GM18873 (cell line): ENCODE measurements at regions not wholly inside any gene's neighbourhood (a gene's known extent, or its start where the extent isn't known, plus 50 kb on each side); places are given as distances from the start of the nearest gene placed in this dataset.

Experiments used
- ATAC-seq: cut with Tn5 transposase; IDR thresholded peaks from one replicate; pipeline ENCODE4 v1.9.1; 2021; ENCODE audit warnings: mild to moderate bottlenecking, moderate library complexity, moderate number of reproducible peaks; ENCODE audit not compliant: unreplicated experiment, low FRiP score

DNA sequence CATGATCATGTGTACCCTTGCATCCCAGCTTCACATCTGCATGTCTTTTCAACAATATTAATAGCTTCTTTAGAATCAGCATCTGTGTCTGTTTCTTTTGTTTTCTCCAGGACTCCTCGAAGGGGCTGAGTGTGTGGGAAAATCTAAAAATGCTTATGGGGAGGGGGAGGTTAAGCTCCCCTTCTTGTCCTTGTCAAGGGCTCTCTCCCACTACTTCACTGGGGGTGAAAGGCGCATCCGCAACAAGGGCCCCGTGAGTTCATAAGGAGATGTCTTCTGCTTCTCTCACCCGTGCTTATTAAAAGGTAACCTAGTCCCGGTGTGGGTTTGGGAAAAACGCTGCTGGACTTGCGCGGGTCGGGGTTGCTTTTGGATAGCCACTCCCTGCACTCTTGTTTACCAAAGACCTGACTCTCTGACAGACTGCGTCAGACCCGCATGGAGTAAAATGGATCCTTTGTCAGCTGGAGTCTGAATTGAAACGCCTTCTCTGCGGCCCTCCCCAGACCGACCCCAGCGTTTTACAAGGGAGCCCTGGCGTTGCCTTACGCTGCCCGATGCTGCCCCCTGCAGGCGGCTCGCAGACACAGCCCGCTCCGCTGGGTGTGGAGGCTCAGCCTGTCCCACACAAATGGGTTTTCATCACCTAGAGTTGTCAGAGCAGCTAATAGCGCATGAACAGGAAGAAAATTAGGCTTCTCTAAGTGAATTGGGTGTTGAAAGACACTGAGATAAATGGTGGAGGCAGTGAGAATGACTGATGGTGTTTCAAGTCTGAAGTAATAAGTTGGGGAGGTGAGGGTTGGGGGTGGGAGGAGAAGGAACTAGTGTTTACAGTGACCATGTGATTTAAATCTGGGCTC lies 53.8 kb downstream of the IER5 start:
- ATAC-seq = peak; percentile 51

DNA sequence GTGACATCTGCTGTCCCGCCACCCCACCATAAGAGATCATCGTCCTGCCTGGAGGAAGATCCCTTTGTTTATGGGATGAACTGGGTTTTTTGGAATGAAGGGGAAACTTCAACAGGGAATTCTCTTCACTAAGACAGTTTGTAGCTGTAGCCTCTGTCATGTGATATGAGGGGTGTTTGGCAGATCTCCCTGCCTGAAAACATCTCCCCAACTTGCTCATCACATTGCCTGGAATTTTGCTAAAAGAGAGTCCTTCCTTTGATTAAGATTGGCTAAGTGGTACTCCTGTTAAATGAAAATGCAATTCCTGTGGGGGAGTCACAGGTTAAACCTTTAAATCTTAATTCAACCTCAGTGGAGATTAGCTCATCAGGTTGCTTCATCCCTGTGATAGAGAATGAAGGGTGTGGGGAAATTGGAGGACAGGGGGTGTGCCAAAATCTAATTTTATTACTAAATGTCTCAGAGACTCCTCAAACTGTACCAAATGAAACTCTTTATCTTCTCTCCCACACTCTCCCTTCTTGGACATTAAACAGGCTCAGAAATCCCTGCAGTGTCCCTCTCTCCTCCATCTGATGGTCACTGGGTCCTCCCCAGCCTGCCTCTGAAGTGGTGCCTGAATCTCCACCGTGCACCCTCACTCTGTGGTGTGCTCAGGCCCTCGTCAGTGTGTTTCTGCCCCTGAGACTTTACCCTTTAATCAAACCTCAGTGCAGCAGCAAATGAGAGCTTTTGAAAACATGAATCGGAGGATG lies 54.8 kb downstream of the IER5 start:
- no peak for ATAC-seq

- ATAC-seq = no peak
Measured at GRCh38 chr1:181144238-181144637, 55.7 kb downstream of the IER5 start.

DNA sequence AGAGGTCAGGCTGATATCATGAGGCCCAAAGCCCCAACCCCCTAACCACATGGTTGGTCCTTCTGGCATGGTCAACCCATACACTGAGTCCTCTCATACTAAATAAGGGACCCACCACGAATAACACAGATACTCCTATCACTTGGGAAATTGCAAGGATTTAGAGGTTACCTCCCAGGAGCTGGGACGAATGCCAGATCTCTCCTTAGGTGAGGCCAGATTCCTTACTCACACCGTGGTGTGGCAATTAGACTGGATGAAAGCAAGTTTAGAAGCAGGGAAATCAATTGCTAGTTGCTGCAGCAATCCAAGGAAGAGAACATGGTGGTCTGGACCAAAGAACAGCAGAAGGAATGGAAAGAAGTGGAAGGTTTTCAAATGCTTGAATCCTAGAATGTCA lies 60.1 kb downstream of the IER5 start:
- no peak for ATAC-seq

DNA sequence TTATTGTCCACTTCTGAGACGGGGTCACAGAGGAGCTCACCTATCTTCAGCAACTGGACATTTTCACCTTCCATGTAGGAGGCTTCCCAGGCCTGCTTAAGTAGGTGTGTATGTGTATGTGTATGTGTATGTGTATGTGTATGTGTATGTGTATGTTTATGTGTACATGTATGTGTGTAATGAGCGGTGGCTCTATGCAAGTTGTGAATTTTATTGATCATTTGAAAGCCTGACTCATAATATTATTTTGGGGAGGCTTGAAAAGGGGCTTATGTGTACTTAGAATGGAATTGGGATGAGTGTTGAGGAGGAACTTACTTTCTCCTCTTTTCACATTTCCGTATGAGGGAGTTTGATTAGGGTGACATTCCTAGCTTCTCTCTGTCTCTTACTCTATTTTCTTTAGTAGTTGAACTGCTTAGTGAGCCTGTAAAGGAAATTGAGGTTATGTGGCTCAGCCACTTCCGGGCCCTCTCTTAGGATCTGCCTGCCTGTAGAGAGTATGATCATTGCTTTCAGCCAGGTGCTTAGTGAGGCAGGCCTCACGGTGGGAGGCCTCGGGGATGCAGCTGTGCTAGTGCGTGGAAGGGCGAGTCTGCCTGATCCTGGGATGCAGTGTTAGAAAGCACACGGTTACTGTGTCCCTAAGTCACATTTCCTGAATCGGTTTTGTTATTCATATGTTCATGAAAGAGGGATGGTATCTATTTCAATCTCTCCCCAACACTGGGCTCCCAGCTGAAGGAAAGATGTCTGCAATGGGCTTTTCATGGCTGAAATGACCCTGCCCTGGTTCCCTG lies 61.0 kb downstream of the IER5 start:
- ATAC-seq = peak; percentile 77

GRCh38 chr1:181150273-181150672 lies 61.8 kb downstream of the IER5 start:
- ATAC-seq = no peak

GRCh38 chr1:181150842-181151241 lies 62.3 kb downstream of the IER5 start:
- no peak for ATAC-seq

GRCh38 chr1:181151378-181152326 lies 63.2 kb downstream of the IER5 start:
- no peak for ATAC-seq

DNA sequence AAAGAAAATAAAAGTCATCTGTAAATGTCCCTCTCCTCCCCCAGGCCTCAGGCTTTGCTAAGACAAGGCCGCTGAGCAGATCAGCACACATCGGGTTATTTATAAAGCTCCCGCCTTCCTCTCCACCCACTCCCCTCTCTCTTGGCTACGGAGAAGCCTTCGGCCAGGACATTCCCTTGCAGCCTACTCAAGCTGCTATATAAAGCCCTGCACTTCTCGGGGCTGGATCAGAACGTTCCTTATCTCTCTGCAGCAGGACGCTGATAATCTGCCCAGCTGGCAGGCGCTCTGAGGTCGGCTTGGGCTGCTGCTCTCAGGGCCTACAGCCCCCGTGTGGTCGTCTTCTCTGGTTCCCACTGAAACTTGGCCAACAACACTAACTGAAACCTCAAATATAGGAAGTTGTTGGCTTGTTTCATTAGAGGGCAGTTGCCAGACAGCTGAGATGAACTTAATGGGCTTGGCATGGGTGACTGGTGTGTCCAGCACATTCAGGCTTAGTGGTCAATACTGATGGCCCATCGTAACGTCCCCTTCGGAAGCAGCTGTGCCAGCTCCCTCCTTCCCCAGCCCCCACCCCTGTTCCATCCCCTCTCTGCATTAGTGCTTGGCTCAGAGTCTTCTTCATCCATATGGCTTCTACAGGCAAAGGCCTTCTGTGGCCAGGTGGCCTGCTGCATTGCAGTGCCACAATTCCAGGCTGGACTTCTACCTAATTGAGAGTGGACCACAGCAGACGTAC lies 64.6 kb downstream of the IER5 start:
- peak; percentile 57 for ATAC-seq

GRCh38 chr1:181153634-181153961 lies 65.1 kb downstream of the IER5 start:
- ATAC-seq = no peak

- no peak for ATAC-seq
Measured at GRCh38 chr1:181155339-181155738, 66.8 kb downstream of the IER5 start.

GRCh38 chr1:181159451-181160140 lies 71.1 kb downstream of the IER5 start:
- ATAC-seq = no peak

- ATAC-seq = no peak
Measured at GRCh38 chr1:181160322-181160721, 71.8 kb downstream of the IER5 start.

DNA sequence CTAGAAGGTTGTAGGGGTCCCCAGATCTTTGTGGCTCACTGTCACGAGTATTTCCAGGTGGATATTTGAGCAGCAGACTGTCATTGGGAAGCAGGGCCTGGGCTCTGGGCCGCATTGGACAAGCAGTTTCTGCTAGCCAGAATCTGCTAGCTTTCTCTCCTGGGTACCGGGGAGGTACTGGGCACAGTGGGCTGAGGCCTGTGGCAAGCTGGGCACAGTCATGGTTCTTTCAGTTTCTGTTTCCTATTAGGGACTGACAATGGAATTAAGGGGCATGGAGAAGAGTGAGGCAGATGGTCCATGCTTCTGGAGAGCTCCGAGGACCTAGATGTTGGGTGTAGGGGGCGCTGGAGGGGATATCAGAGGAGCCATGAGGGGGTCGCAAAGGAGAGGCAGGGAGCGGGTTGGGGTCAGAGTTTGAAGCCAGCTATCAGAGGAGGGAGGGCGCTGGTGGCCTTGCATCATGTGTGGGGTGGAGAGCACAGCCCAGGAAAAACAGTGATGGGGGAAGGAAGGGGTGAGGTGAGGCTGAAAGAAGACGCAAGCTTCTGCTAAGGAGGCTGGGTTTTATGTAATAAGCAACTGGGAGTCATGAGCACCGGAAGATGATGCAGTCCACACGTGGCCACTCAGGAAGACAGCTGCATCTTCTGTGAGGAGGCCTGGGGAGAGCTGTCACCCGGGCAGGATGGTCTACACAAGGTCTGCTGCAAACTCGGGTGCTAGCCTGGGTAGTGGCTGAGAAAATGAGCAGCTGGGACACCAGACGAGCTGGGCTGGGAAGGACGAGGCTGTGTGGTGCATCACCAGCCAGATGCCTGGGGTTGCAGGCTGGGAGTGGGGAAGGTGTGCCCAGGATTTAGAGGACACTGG lies 72.7 kb downstream of the IER5 start:
- no peak for ATAC-seq

- no peak for ATAC-seq
Measured at GRCh38 chr1:181163662-181164061, 75.2 kb downstream of the IER5 start.

- peak; percentile 88 for ATAC-seq
Measured at GRCh38 chr1:181166377-181167196, 78.1 kb downstream of the IER5 start.

- no peak for ATAC-seq
Measured at GRCh38 chr1:181169281-181169865, 80.9 kb downstream of the IER5 start.
